NT2/D1 (cell line): ENCODE measurements at regions not wholly inside any gene's neighbourhood (a gene's known extent, or its start where the extent isn't known, plus 50 kb on each side); places are given as distances from the start of the nearest gene placed in this dataset.

Experiments
- SUZ12 ChIP-seq: IDR thresholded peaks from 2 replicates; pipeline ENCODE4 v1.6.1; 2011; ENCODE audit not compliant: insufficient read length, insufficient read depth; ENCODE audit errors: extremely low read depth
- YY1 ChIP-seq: IDR thresholded peaks from 2 replicates; pipeline ENCODE4 v1.6.1; 2011; ENCODE audit not compliant: insufficient read length, insufficient read depth
- ZNF274 ChIP-seq: IDR thresholded peaks from 2 replicates; pipeline ENCODE4 v1.6.1; 2011; ENCODE audit warnings: mild to moderate bottlenecking, low read depth, low read length

GRCh38 chr18:67597759-67598158, 81.2 kb upstream of the DSEL start:
- no peak for TF ChIP-seq ZNF274
- TF ChIP-seq YY1, result no peak
- no peak for TF ChIP-seq SUZ12
